Sigmoid colon (tissue), 6 donors: ENCODE measurements at regions not wholly inside any gene's neighbourhood (a gene's known extent, or its start where the extent isn't known, plus 50 kb on each side); places are given as distances from the start of the nearest gene placed in this dataset.

Experiments
- DNase-seq: peaks from one replicate; pipeline ENCODE4 v3.0.0-alpha.2; 2019
- H3K27ac ChIP-seq, 4 donors: fragments of 200-600 bp; sonication (generic); one replicate each; pipeline ENCODE4 v1.5.1; 2016 to 2019; ENCODE audit warnings: mild to moderate bottlenecking in 1 of 4
- H3K27me3 ChIP-seq, 3 donors: fragments of 200-600 bp; sonication (generic); one replicate each; pipeline ENCODE4 v1.5.1; 2019; ENCODE audit warnings: mild to moderate bottlenecking in 1 of 3
- H3K36me3 ChIP-seq, 4 donors: fragments of 200-600 bp; sonication (generic); one replicate each; pipeline ENCODE4 v1.5.1; 2016 to 2019
- H3K4me1 ChIP-seq, 4 donors: fragments of 200-600 bp; sonication (generic); one replicate each; pipeline ENCODE4 v1.5.1; 2017 to 2019
- H3K4me3 ChIP-seq, 4 donors: fragments of 200-600 bp; sonication (generic); one replicate each; pipeline ENCODE4 v1.5.1; 2017 to 2019; ENCODE audit warnings: mild to moderate bottlenecking in 2 of 4, moderate library complexity in 1 of 4
- H3K9me3 ChIP-seq, 4 donors: fragments of 200-600 bp in 3 of 4; sonication (generic) in 3 of 4; one replicate each; pipeline versions ENCODE4 v1.5.1 to v1.6.1; 2013 to 2019
- EP300 ChIP-seq, 4 donors: sonication (generic); formaldehyde crosslinking; IDR thresholded peaks; one replicate each; pipeline ENCODE4 v1.6.1; 2017; ENCODE audit warnings: antibody characterized with exemption in 4 of 4
- POLR2A ChIP-seq, 2 donors: fragments of 450-650 bp; IDR thresholded peaks; one replicate each; pipeline ENCODE4 v1.6.1; 2016; ENCODE audit warnings: antibody characterized with exemption in 2 of 2, mild to moderate bottlenecking in 2 of 2, moderate library complexity in 2 of 2
- POLR2AphosphoS5 ChIP-seq, 4 donors: sonication (generic); formaldehyde crosslinking; IDR thresholded peaks; one replicate each; pipeline ENCODE4 v1.6.1; 2017; ENCODE audit warnings: antibody characterized with exemption in 4 of 4
- WGBS, 2 donors: extraction: QIAGEN DNeasy Blood & Tissue Kit; methylation state at CpG; one replicate each; pipeline ENCODE4 v1.1.7; 2013; 5-methylcytosine and 5-hydroxymethylcytosine counted together
- intact Hi-C: fragments of 100-400 bp; cut with DNase I; formaldehyde crosslinking; loops from one replicate; pipeline ENCODE4 v1.15.1; 2023
- TF ChIP-seq, protein P1 (sequence below), 4 experiments: fragments of 450-650 bp in 3 of 4; fragments of 200-600 bp in 1 of 4; IDR thresholded peaks; one replicate each; pipeline ENCODE4 v1.5.1; 2016 to 2019; ENCODE audit warnings: antibody characterized with exemption in 4 of 4, mild to moderate bottlenecking in 3 of 4, moderate library complexity in 2 of 4
- donor health status: healthy with polysubstance abuse.
- donor health status: healthy.

DNA sequence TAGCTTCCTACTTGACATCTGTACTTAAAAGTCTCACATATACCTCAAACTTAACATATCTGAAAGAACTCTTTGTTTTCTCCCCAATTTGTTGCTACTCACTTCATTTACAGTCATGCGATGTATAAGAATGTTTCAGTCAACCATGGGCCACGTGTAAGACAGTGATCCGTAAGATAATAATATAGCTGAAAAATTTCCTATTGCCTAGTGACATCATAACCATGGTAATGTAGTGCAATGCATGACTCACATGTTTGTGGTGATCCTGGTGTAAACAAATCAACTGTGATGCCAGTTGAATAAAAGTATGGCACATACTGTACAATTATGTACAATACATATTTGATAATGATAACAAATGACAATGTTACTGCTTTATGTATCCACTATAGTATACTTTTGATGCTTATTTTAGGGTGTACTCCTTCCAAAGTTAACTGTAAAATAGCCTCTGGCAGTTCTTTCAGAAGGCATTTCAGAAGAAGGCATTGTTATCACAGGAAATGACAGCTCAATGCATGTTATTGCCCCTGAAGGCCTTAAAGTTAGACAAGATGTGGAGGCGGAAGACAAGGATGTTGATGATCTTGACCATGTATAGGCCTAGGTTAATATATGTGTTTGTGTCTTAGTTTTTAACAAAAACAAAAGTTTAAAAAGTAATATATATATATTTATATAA is 579.0 kb downstream of the EPHA7 start:
- WGBS, 2 donors: 76 to 94% methylated on average over 4 of the region's 4 CpGs
- no peaks in the 10 kb centered on the region for H3K9me3 ChIP-seq
- intact Hi-C loops: no loop called here
- no peaks in the 10 kb centered on the region for H3K36me3 ChIP-seq
- H3K27ac ChIP-seq: no peak overlapping the region
- no peaks in the 10 kb centered on the region for H3K27me3 ChIP-seq
- H3K4me3 ChIP-seq: no peak overlapping the region
- TF ChIP-seq EP300 (IDR thresholded peaks at IDR 0.05) (no peak), POLR2AphosphoS5 (IDR thresholded peaks at IDR 0.05) (no peak)
- DNase-seq: no peak
- H3K4me1 ChIP-seq: no peaks in the 10 kb centered on the region

DNA sequence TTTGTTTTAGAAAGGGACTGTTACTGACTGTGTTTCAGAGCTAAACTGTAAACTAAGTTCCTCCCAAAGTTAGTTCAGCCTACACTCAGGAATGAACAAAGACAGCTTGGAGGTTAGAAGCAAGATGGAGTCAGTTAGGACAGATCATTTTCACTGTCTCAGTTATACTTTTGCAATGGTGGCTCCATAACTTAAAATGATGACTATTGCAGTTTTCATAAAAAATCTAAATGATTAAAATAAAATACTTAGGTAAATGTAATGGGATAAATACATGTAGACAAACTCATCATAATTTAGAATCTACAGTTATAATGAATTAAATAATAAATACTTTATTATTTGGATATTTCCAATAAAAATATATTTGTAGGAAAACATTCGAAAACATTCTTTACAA is 590.6 kb downstream of the EPHA7 start:
- Histone ChIP-seq H3K4me3 (no peak overlapping the region), H3K36me3 (no peaks in the 10 kb centered on the region), H3K27me3 (no peaks in the 10 kb centered on the region), H3K27ac (no peak overlapping the region), H3K9me3 (no peaks in the 10 kb centered on the region), H3K4me1 (no peaks in the 10 kb centered on the region)
- WGBS, 2 donors: 91 to 94% methylated on average over 1 of the region's 1 CpG
- DNase-seq: no peak
- intact Hi-C loops: no loop called here
- TF ChIP-seq, protein P1, sequence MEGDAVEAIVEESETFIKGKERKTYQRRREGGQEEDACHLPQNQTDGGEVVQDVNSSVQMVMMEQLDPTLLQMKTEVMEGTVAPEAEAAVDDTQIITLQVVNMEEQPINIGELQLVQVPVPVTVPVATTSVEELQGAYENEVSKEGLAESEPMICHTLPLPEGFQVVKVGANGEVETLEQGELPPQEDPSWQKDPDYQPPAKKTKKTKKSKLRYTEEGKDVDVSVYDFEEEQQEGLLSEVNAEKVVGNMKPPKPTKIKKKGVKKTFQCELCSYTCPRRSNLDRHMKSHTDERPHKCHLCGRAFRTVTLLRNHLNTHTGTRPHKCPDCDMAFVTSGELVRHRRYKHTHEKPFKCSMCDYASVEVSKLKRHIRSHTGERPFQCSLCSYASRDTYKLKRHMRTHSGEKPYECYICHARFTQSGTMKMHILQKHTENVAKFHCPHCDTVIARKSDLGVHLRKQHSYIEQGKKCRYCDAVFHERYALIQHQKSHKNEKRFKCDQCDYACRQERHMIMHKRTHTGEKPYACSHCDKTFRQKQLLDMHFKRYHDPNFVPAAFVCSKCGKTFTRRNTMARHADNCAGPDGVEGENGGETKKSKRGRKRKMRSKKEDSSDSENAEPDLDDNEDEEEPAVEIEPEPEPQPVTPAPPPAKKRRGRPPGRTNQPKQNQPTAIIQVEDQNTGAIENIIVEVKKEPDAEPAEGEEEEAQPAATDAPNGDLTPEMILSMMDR (IDR thresholded peaks at IDR 0.05): no peak
- TF ChIP-seq EP300 (IDR thresholded peaks at IDR 0.05) (no peak), POLR2AphosphoS5 (IDR thresholded peaks at IDR 0.05) (no peak), POLR2A (IDR thresholded peaks at IDR 0.05) (no peak)

DNA sequence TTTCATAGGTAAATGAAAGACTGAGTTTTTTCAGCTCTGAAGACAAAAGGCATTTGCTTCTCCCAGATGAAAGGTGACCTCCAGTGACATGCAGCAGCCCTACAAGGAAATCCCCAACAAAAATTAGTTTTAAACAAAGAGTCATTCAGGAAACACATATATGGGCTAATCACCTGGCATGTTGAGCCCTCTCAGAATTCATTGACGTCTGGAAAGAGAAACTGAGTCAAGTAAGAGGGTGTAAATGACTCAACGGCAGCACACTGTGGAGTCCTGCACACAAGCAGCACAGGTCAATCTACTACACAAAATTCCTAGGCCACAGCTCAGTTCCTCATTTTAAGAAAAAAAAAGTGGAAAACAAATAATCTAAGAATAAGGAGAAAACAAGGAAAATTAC is 592.3 kb downstream of the EPHA7 start:
- Histone ChIP-seq H3K36me3 (no peaks in the 10 kb centered on the region), H3K27me3 (no peaks in the 10 kb centered on the region), H3K9me3 (no peaks in the 10 kb centered on the region), H3K4me1 (no peaks in the 10 kb centered on the region), H3K27ac (no peak overlapping the region), H3K4me3 (no peak overlapping the region)
- intact Hi-C loops: no loop called here
- TF ChIP-seq POLR2AphosphoS5 (IDR thresholded peaks at IDR 0.05) (no peak), POLR2A (IDR thresholded peaks at IDR 0.05) (no peak), EP300 (IDR thresholded peaks at IDR 0.05) (no peak)
- TF ChIP-seq, protein P1 (IDR thresholded peaks at IDR 0.05): no peak
- DNase-seq: no peak
- 46 to 78% methylated on average over 2 of the region's 2 CpGs for WGBS, 2 donors

DNA sequence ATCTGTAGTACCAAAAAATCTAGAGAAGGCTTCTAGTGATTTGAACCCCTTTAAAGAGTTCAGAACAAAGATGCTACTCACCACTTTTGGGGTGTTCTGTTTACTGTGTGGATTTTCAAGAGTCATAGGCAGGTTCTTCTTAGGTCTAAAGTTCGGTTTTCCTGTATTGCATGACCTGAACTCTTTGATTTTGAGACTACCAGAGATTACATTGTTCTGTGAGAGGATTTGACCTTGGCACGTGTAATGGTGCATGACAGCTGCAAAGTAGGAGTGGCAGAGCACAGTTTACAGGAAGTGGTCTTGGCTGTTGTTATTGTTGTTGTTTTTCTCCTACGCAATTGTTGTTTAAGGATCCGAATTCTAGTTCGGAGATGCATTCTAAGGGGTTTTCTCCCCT is 592.7 kb downstream of the EPHA7 start:
- Histone ChIP-seq H3K27ac (no peak overlapping the region), H3K9me3 (no peaks in the 10 kb centered on the region), H3K27me3 (no peaks in the 10 kb centered on the region), H3K4me1 (no peaks in the 10 kb centered on the region), H3K36me3 (no peaks in the 10 kb centered on the region), H3K4me3 (no peak overlapping the region)
- intact Hi-C loops: no loop called here
- DNase-seq: no peak
- TF ChIP-seq EP300 (IDR thresholded peaks at IDR 0.05): no peak
- TF ChIP-seq, protein P1 (IDR thresholded peaks at IDR 0.05): no peak
- no peak for TF ChIP-seq POLR2A (IDR thresholded peaks at IDR 0.05)
- TF ChIP-seq POLR2AphosphoS5 (IDR thresholded peaks at IDR 0.05): no peak
- 50 to 72% methylated on average over 5 of the region's 5 CpGs for WGBS, 2 donors

DNA sequence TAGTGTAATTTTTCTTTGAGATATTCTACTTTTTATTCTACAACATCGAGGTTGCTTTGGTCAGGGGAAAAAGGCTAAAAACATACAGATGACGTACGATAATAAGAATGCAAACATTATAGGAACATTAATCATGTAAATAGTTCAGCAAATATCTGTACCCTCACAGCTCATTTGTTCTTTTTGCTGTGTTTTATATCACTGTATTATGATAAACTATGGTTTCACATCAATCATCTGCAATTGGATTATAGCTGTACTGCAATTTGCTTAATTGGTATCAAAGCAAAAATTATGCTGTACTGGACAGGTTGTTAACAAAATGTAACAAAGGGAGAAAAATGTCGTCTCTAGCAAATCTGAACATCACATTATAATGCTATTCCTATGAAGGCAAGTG is 597.1 kb downstream of the EPHA7 start:
- DNase-seq: no peak
- Histone ChIP-seq H3K27ac (no peak overlapping the region), H3K27me3 (no peaks in the 10 kb centered on the region), H3K4me1 (no peaks in the 10 kb centered on the region), H3K9me3 (no peaks in the 10 kb centered on the region), H3K4me3 (no peak overlapping the region), H3K36me3 (no peaks in the 10 kb centered on the region)
- 57 to 79% methylated on average over 4 of the region's 4 CpGs for WGBS, 2 donors
- TF ChIP-seq EP300 (IDR thresholded peaks at IDR 0.05) (no peak), POLR2A (IDR thresholded peaks at IDR 0.05) (no peak), POLR2AphosphoS5 (IDR thresholded peaks at IDR 0.05) (no peak)
- TF ChIP-seq, protein P1 (IDR thresholded peaks at IDR 0.05): no peak
- intact Hi-C loops: no loop called here
